GM13977 (cell line): ENCODE measurements at regions not wholly inside any gene's neighbourhood (a gene's known extent, or its start where the extent isn't known, plus 50 kb on each side); places are given as distances from the start of the nearest gene placed in this dataset.

Experiments used
- DNase-seq: peaks from one replicate; pipeline ENCODE4 v3.0.0; 2012; ENCODE audit warnings: low spot score
- in situ Hi-C: fragments of 300-500 bp; cut with MboI; formaldehyde crosslinking; loops from one replicate; pipeline ENCODE4 v1.12.0; 2022; ENCODE audit warnings: low sequenced_read_pairs, low pct_unique_long_range_greater_than_20kb, mixed read lengths, inconsistent platforms; ENCODE audit not compliant: unreplicated experiment
- TF ChIP-seq, protein P1 (sequence below): IDR thresholded peaks from 2 replicates; pipeline ENCODE4 v1.5.1; 2012; ENCODE audit warnings: mild to moderate bottlenecking, control low read depth; ENCODE audit not compliant: insufficient read depth; ENCODE audit errors: extremely low read depth, missing control alignments

DNA sequence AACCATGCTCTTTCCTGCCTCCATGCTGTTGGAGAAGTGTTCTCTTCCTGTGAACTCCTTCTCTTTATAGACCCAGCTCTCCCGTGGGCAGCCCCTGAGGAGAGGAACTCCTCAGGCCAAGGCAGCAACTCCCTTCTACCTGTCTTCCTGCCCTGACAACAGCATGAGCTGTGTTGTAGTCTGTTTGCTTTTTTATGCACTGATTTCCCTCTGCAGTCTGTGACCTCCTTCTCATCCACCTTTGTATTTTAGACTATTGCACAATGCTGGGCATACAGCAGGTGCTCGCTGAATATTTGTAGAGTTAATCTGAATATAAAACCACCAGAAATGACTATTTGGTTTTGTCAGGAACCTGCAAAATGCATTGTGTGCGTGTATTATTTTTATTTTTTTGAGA lies 152.2 kb upstream of the CHD6 start:
- no peak for DNase-seq
- in situ Hi-C loops: no loop called here
- TF ChIP-seq, protein P1, sequence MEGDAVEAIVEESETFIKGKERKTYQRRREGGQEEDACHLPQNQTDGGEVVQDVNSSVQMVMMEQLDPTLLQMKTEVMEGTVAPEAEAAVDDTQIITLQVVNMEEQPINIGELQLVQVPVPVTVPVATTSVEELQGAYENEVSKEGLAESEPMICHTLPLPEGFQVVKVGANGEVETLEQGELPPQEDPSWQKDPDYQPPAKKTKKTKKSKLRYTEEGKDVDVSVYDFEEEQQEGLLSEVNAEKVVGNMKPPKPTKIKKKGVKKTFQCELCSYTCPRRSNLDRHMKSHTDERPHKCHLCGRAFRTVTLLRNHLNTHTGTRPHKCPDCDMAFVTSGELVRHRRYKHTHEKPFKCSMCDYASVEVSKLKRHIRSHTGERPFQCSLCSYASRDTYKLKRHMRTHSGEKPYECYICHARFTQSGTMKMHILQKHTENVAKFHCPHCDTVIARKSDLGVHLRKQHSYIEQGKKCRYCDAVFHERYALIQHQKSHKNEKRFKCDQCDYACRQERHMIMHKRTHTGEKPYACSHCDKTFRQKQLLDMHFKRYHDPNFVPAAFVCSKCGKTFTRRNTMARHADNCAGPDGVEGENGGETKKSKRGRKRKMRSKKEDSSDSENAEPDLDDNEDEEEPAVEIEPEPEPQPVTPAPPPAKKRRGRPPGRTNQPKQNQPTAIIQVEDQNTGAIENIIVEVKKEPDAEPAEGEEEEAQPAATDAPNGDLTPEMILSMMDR: no peak

DNA sequence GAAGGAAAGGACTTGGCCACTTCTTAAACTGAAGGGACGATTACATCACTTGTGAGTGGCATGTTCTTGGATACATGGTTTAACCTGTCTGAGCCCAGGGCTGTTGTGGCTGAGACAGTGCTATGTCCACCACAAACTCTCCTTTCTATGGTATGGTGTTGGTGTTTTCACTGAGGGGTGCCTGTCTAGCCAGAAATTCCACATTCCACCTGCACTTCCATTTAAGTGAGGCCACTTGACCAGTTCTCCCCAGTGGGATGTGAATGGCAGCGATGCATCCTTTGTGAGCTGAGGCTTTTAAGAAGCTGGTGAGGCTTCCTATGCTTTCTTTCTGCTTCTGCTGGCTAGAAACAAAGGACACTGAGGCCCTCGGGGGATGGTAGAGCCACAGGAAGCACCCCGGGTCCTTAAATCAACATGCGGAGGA lies 151.4 kb upstream of the CHD6 start:
- TF ChIP-seq, protein P1: no peak
- in situ Hi-C loops: no loop called here
- DNase-seq: no peak

DNA sequence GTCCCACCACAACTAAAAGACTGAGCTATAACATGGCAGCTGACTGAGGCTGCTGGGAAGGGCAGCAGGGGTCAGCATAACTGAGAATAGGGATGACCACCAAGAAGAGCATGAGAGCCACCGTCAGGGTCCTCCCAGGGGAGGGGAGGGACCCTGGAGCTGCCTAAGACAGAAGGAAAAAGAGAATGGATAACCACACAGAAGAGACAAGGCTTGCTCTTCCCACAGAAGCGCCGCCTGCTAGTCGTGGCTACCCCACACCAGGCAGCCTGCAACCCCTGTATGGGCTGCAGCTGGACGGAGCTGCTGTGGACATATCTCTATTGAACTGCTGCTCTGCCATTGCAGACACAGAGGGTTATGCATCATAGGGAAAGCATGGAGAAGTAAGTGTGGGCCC lies 132.0 kb upstream of the CHD6 start:
- in situ Hi-C loops: no loop called here
- TF ChIP-seq, protein P1: no peak
- no peak for DNase-seq

DNA sequence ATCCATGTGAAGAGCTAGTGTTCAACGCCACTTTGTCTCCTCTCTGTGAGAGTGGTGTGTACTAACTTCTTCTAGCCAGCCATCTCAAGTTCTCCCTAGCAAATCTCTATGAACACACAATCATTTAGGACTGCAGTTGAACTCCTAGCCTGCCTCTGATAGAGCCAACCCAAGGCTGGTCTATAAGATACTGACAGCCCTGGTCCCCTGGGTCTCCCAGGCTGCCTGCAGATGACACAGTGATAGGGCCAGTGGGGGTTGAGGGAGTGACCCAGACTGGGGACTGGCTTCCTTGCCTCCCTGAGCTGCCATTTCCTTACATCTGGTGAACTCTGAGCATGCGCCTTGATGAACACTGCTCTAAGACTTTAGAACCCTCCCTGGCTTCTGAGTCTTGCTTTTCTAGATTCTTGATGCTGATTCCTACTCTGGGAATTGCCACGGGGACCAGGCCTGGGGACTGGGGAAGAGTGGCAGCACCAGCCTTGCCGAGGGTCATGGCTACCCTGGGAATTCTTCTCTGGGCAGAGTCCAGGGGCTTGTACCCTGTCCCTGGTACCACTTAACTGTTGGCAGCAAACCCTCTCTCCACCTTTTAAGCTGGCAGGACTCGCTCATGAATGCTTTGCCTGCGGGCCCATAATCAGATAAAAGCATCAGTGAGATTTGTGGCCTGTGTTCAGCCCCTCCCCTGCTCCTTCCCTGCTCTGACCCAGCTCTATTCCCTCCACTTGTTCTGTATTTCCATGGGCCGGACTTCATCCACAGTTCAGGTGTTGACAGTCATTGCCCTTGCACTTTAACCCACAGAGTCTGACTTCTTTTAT lies 130.8 kb upstream of the CHD6 start:
- TF ChIP-seq, protein P1: no peak
- in situ Hi-C loops: loop anchor here (25.0 kb wide), 2 partner anchors 1438 to 1663 kb away; partner anchors contain the start of gene PTPRT
- DNase-seq: no peak

DNA sequence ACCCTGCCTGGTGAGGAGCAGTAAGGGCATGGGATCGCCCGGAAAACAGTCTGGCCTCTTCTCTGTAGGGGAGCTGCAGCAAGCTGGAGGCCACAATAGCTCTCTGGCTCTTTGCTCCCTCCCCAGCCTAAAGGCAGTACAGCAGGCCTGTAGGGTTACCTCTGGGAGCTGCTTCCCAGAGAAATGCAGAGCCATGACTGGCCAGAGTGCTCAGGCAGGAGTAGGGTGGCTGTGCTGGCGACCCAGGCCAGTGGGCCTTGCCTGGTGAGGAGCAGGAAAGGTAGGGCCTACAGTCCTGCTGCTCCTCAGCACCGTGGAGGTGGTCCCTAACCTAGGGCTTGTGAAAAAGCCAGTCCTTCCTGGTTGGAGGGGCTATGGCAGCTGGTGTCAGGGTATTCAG lies 129.9 kb upstream of the CHD6 start:
- no peak for DNase-seq
- TF ChIP-seq, protein P1: no peak
- in situ Hi-C loops: loop anchor here (25.0 kb wide), 2 partner anchors 1439 to 1664 kb away; partner anchors contain the start of gene PTPRT

DNA sequence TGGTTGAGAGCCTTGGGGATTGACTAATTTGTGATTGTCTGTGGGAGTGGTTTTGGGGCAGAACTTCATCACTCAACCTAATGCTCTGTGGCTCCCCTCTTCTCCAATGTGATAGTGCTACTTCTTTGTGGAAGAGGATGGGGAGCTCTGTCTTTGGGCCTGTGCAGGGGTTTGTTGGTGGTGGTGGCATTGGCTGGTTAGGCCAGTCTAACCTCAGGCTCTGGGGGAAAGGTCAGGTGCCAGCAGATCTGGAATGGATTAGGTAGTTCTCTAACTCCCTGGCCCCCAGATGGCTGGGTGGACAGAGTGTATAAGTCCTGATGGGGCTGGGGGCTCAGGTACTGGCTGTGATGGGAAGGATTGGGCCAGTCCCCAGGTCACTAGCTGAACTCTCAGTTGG lies 129.0 kb upstream of the CHD6 start:
- in situ Hi-C loops: loop anchor here (25.0 kb wide), 2 partner anchors 1440 to 1665 kb away; partner anchors contain the start of gene PTPRT
- DNase-seq: no peak
- TF ChIP-seq, protein P1: no peak
